ENCODE measurements at regions not wholly inside any gene's neighbourhood (a gene's known extent, or its start where the extent isn't known, plus 50 kb on each side); places are given as distances from the start of the nearest gene placed in this dataset.

GRCh38 chr13:37473035-37473434 lies 125.5 kb downstream of the POSTN start:
- no peak for TF ChIP-seq EZH2 (IDR thresholded peaks at IDR 0.05; ENCODE audit: insufficient read depth, poor library complexity, severe bottlenecking)
- no peak for TF ChIP-seq EZH2phosphoT487 (IDR thresholded peaks at IDR 0.05; ENCODE audit: insufficient read depth, low read depth)
